ENCODE measurements at regions not wholly inside any gene's neighbourhood (a gene's known extent, or its start where the extent isn't known, plus 50 kb on each side); places are given as distances from the start of the nearest gene placed in this dataset.

DNA sequence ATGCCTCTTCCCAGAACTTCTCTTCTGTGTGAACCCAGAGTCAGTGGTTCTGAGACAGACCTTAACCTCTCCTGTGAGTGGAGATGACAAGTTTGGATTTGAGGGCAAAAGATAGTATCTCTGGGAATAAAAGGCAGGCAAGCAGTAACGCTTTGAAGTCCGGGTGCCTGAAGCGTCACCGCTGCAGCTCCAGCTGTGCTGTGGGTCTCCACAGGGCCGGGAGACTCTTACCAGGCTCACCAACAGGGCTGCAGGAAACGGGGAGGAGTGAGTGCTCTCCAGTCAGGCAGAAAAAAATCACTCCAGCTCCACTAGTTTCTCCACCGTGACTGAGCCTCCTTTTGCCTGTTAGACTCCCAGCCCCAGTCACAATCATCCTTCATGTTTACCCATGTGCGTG is 79.7 kb upstream of the MAP4K4 start:
- H3K9ac ChIP-seq (ENCODE audit: low read length), result no peak overlapping the region
- TF ChIP-seq CTCF (IDR thresholded peaks at IDR 0.05; ENCODE audit: insufficient read depth, low read length, poor library complexity, severe bottlenecking) (no peak), EZH2phosphoT487 (conservative IDR thresholded peaks at IDR 0.05; ENCODE audit: low read length) (no peak)
- no peaks in the 10 kb centered on the region for H3K9me3 ChIP-seq (ENCODE audit: insufficient read depth, low read length)
- no peak overlapping the region for H3K4me3 ChIP-seq (ENCODE audit: insufficient read depth, low read length, poor library complexity, severe bottlenecking)
- H3K9me2 ChIP-seq (replicated peaks; ENCODE audit: insufficient read depth, low read length), result no peaks in the 10 kb centered on the region
- H3F3A ChIP-seq (ENCODE audit: insufficient read depth), result no peaks in the 10 kb centered on the region
- no peak overlapping the region for H3K27ac ChIP-seq (ENCODE audit: low read depth, low read length)
- H3K79me2 ChIP-seq (ENCODE audit: insufficient read depth, low read length), result no peaks in the 10 kb centered on the region
- no peaks in the 10 kb centered on the region for H4K20me1 ChIP-seq (ENCODE audit: low read depth, low read length)
- no peaks in the 10 kb centered on the region for H3K27me3 ChIP-seq (ENCODE audit: low read length)
- no peak overlapping the region for H3K4me2 ChIP-seq (ENCODE audit: low read depth, low read length, poor library complexity, severe bottlenecking)
- H2AFZ ChIP-seq (ENCODE audit: low read depth, low read length, severe bottlenecking), result no peak overlapping the region
- H3K36me3 ChIP-seq (ENCODE audit: low read length), result no peaks in the 10 kb centered on the region

DNA sequence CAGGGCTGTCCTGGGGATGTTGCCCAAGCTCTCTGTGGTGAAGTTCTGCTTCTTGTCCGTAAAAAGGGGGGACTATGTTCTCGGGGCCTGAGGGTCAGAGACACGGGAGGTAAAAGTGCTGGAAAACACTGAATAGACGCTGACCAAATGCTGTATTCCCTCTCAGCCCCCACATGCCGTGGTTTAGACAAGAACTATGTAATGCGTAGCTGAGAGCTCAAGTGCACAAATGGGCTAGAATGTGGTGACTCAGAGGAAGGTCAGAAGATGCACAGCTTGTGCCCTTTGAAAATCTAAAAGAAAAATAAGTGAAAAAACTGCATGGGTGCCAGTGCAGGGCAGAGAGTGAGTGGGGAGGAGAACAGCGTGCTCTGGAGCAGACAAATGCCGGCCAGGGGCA is 80.3 kb upstream of the MAP4K4 start:
- Histone ChIP-seq H3K27me3 (ENCODE audit: low read length) (no peaks in the 10 kb centered on the region), H3K9me3 (ENCODE audit: insufficient read depth, low read length) (no peaks in the 10 kb centered on the region), H3K9ac (ENCODE audit: low read length) (no peak overlapping the region), H2AFZ (ENCODE audit: low read depth, low read length, severe bottlenecking) (no peak overlapping the region), H3K4me3 (ENCODE audit: insufficient read depth, low read length, poor library complexity, severe bottlenecking) (no peak overlapping the region), H3K9me2 (replicated peaks; ENCODE audit: insufficient read depth, low read length) (no peaks in the 10 kb centered on the region), H3K4me2 (ENCODE audit: low read depth, low read length, poor library complexity, severe bottlenecking) (no peak overlapping the region), H4K20me1 (ENCODE audit: low read depth, low read length) (no peaks in the 10 kb centered on the region), H3F3A (ENCODE audit: insufficient read depth) (no peaks in the 10 kb centered on the region), H3K27ac (ENCODE audit: low read depth, low read length) (no peak overlapping the region), H3K79me2 (ENCODE audit: insufficient read depth, low read length) (no peaks in the 10 kb centered on the region), H3K36me3 (ENCODE audit: low read length) (no peaks in the 10 kb centered on the region)
- TF ChIP-seq CTCF (IDR thresholded peaks at IDR 0.05; ENCODE audit: insufficient read depth, low read length, poor library complexity, severe bottlenecking), result no peak

DNA sequence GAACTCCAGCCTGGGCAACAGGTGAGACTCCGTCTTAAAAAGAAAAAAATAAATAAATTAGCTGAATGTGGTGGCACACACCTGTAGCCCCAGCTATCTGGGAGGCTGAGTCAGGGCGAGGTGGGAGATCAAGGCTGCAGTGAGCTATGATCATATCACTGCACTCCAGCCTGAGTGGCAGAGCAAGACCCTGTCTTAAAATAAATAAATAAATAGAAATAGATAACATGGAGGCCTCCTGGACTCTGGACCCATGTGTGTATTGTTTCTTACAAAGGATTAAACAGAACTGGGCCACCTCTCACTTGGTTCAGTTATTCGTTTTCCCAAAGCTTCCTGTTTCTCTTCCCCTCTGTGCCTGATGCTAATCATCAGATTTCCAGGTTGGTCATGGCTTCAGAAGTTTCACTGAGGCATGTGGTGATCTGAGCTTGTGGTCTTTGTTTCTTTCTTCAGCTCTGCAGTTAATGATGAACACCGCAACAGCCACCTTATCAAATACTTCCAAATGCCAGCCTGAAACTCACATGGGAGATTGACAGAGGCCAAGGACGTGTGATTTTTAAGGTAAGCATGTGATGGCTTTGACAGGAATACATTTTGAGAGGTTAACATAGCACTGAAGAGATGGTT is 83.3 kb upstream of the MAP4K4 start:
- Histone ChIP-seq H3K36me3 (ENCODE audit: low read length) (no peaks in the 10 kb centered on the region), H3K4me2 (ENCODE audit: low read depth, low read length, poor library complexity, severe bottlenecking) (no peak overlapping the region), H4K20me1 (ENCODE audit: low read depth, low read length) (no peaks in the 10 kb centered on the region), H3K9me2 (replicated peaks; ENCODE audit: insufficient read depth, low read length) (no peaks in the 10 kb centered on the region), H3K9ac (ENCODE audit: low read length) (no peak overlapping the region), H2AFZ (ENCODE audit: low read depth, low read length, severe bottlenecking) (no peak overlapping the region), H3K79me2 (ENCODE audit: insufficient read depth, low read length) (no peaks in the 10 kb centered on the region), H3K27me3 (ENCODE audit: low read length) (no peaks in the 10 kb centered on the region), H3K27ac (ENCODE audit: low read depth, low read length) (no peak overlapping the region), H3K9me3 (ENCODE audit: insufficient read depth, low read length) (no peaks in the 10 kb centered on the region), H3F3A (ENCODE audit: insufficient read depth) (no peaks in the 10 kb centered on the region), H3K4me3 (ENCODE audit: insufficient read depth, low read length, poor library complexity, severe bottlenecking) (no peak overlapping the region)
- TF ChIP-seq EZH2phosphoT487 (conservative IDR thresholded peaks at IDR 0.05; ENCODE audit: low read length) (no peak), CTCF (IDR thresholded peaks at IDR 0.05; ENCODE audit: insufficient read depth, low read length, poor library complexity, severe bottlenecking) (no peak)
